ENCODE measurements at regions not wholly inside any gene's neighbourhood (a gene's known extent, or its start where the extent isn't known, plus 50 kb on each side); places are given as distances from the start of the nearest gene placed in this dataset.

GRCh38 chr18:28814365-28814764 is 637.4 kb upstream of the CDH2 start:
- TF ChIP-seq POLR2A (IDR thresholded peaks at IDR 0.05) = no peak
- TF ChIP-seq CTCF (IDR thresholded peaks at IDR 0.05) = no peak
- DNase-seq = no peak
- no peak overlapping the region for H3K27ac ChIP-seq

DNA sequence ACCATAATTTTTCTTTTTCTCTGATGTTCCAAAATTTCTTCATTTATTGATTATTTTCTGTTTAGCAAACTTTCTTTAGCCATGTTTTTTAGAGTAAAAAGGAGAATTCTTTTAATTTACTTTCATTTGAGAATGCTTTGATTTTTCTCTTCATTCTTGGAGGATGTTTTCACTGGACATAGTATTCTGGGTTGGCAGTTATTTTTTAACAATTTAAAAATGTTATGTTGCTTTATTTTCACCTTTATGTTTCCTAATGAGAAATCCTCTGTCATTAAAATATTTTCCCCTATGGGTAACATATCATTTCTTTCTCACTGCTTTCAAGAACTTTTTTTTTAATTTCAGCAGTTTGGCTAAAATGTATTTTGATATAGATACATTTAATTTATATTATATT is 631.4 kb upstream of the CDH2 start:
- H3K9me3 ChIP-seq = peaks cover 0 to 7% (median 0%) of the 10 kb centered on the region in 3 donors
- no peak overlapping the region for H3K4me3 ChIP-seq
- no peak overlapping the region for H3K27ac ChIP-seq
- DNase-seq (no peak), ATAC-seq (no peak)
- no peaks in the 10 kb centered on the region for H3K27me3 ChIP-seq
- H3K36me3 ChIP-seq (replicated peaks in 1 of 2; ENCODE audit: insufficient read depth in 1 of 2, low read depth in 2 of 2) = no peaks in the 10 kb centered on the region
- no peaks in the 10 kb centered on the region for H3K4me1 ChIP-seq
- intact Hi-C loops (cut with DNase I) = no loop called here
- TF ChIP-seq CTCF (IDR thresholded peaks at IDR 0.05) = no peak
- no peak for TF ChIP-seq POLR2A (IDR thresholded peaks at IDR 0.05)

More at GRCh38 chr18:28814365-28814764, 637.4 kb upstream of the CDH2 start:
- no peak for ATAC-seq
- Histone ChIP-seq H3K4me1 (no peaks in the 10 kb centered on the region), H3K36me3 (replicated peaks in 1 of 2; ENCODE audit: insufficient read depth in 1 of 2, low read depth in 2 of 2) (no peaks in the 10 kb centered on the region), H3K27me3 (no peaks in the 10 kb centered on the region), H3K9me3 (no peaks in the 10 kb centered on the region), H3K4me3 (no peak overlapping the region)
- intact Hi-C loops (cut with DNase I) = no loop called here

GRCh38 chr18:28805491-28805890 is 628.6 kb upstream of the CDH2 start:
- Histone ChIP-seq H3K36me3 (replicated peaks in 1 of 2; ENCODE audit: insufficient read depth in 1 of 2, low read depth in 2 of 2) (no peaks in the 10 kb centered on the region), H3K27ac (no peak overlapping the region), H3K4me3 (no peak overlapping the region), H3K9me3 (peaks cover 0 to 7% (median 0%) of the 10 kb centered on the region in 3 donors), H3K27me3 (no peaks in the 10 kb centered on the region), H3K4me1 (no peaks in the 10 kb centered on the region)
- TF ChIP-seq POLR2A (IDR thresholded peaks at IDR 0.05) (no peak), CTCF (IDR thresholded peaks at IDR 0.05) (no peak)
- ATAC-seq = no peak
- intact Hi-C loops (cut with DNase I) = no loop called here
- no peak for DNase-seq
- WGBS, 2 donors = 21 to 31% methylated on average over 1 of the region's 1 CpG

GRCh38 chr18:28804512-28805202 is 627.7 kb upstream of the CDH2 start:
- no peaks in the 10 kb centered on the region for H3K4me1 ChIP-seq
- H3K36me3 ChIP-seq (replicated peaks in 1 of 2; ENCODE audit: insufficient read depth in 1 of 2, low read depth in 2 of 2) = no peaks in the 10 kb centered on the region
- no peak overlapping the region for H3K27ac ChIP-seq
- no peak overlapping the region for H3K4me3 ChIP-seq
- peaks cover 0 to 7% (median 0%) of the 10 kb centered on the region in 3 donors for H3K9me3 ChIP-seq
- DNase-seq (no peak), ATAC-seq (no peak)
- H3K27me3 ChIP-seq = no peaks in the 10 kb centered on the region
- WGBS, 2 donors = 36 to 39% methylated on average over 6 of the region's 6 CpGs
- no peak for TF ChIP-seq POLR2A (IDR thresholded peaks at IDR 0.05)
- TF ChIP-seq CTCF (IDR thresholded peaks at IDR 0.05) = no peak
- intact Hi-C loops (cut with DNase I) = no loop called here

DNA sequence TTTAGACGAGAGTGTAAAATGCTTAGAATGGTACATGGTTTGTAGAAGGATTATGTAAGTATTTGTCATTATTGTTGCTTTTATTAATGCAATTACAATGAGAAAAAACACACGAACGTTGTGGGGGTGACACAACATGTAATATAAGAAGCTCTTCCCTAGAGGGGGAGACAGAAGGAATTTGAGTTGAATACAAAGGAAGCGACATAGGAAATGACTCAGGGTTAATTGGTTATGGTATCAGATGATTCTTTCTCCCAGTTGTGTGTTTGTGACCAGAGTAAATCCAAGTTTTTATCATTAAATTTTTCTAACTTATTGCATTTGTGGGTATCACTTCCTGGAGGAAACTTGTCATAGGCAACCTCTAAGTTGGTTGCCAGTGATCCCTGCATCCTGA is 625.6 kb upstream of the CDH2 start:
- WGBS, 2 donors = 45 to 52% methylated on average over 4 of the region's 4 CpGs
- Histone ChIP-seq H3K27ac (no peak overlapping the region), H3K4me3 (no peak overlapping the region), H3K9me3 (no peaks in the 10 kb centered on the region), H3K27me3 (no peaks in the 10 kb centered on the region), H3K4me1 (no peaks in the 10 kb centered on the region), H3K36me3 (replicated peaks in 1 of 2; ENCODE audit: insufficient read depth in 1 of 2, low read depth in 2 of 2) (no peaks in the 10 kb centered on the region)
- no peak for ATAC-seq
- intact Hi-C loops (cut with DNase I) = no loop called here
- TF ChIP-seq CTCF (IDR thresholded peaks at IDR 0.05) = no peak
- no peak for TF ChIP-seq POLR2A (IDR thresholded peaks at IDR 0.05)
- DNase-seq = no peak

All from body of pancreas (tissue), 4 donors.